ENCODE measurements at regions not wholly inside any gene's neighbourhood (a gene's known extent, or its start where the extent isn't known, plus 50 kb on each side); places are given as distances from the start of the nearest gene placed in this dataset.

GRCh38 chr4:186840771-186841301 is 117.2 kb upstream of the FAT1 start:
- ChIA-PET POLR2A (ENCODE audit: low non-redundant PET) (interaction anchor here (0.6 kb wide), 1 partner anchor 12 kb away, joined by 13 read pairs; no protein-coding TSS in a partner anchor), CTCF (no interaction called here)
- no peak overlapping the region for H3K4me3 ChIP-seq (ENCODE audit: low read depth, low read length, poor library complexity, severe bottlenecking)
- H3K9me3 ChIP-seq (ENCODE audit: low read depth, low read length, poor library complexity, severe bottlenecking) = no peaks in the 10 kb centered on the region
- H3K27ac ChIP-seq (ENCODE audit: low read depth, low read length, poor library complexity, severe bottlenecking) = no peak overlapping the region
- H3K4me1 ChIP-seq (ENCODE audit: insufficient read depth, low read length, poor library complexity, severe bottlenecking) = peaks cover 10% of the 10 kb centered on the region
- BruUV-seq (replicated peaks) = no TSS peak
- H3K27me3 ChIP-seq (replicated peaks; ENCODE audit: insufficient read depth, low read depth, low read length, poor library complexity) = no peaks in the 10 kb centered on the region
- TF ChIP-seq CTCF (conservative IDR thresholded peaks at IDR 0.05; ENCODE audit: low read depth, low read length) = no peak
- TF ChIP-seq EZH2 (IDR thresholded peaks at IDR 0.05; ENCODE audit: borderline replicate concordance, low read depth, low read length, poor library complexity, severe bottlenecking) = no peak
- intact Hi-C loops (cut with micrococcal nuclease; ENCODE audit: unreplicated experiment) = no loop called here
- no peak for DNase-seq (ENCODE audit: low spot score)
- no peaks in the 10 kb centered on the region for H3K36me3 ChIP-seq (ENCODE audit: insufficient read depth, low read length, poor library complexity, severe bottlenecking)

- Histone ChIP-seq H3K9me3 (ENCODE audit: low read depth, low read length, poor library complexity, severe bottlenecking) (no peaks in the 10 kb centered on the region), H3K36me3 (ENCODE audit: insufficient read depth, low read length, poor library complexity, severe bottlenecking) (no peaks in the 10 kb centered on the region), H3K27me3 (replicated peaks; ENCODE audit: insufficient read depth, low read depth, low read length, poor library complexity) (no peaks in the 10 kb centered on the region), H3K4me1 (ENCODE audit: insufficient read depth, low read length, poor library complexity, severe bottlenecking) (peaks cover 10% of the 10 kb centered on the region), H3K4me3 (ENCODE audit: low read depth, low read length, poor library complexity, severe bottlenecking) (peak overlapping the region; percentile 6), H3K27ac (ENCODE audit: low read depth, low read length, poor library complexity, severe bottlenecking) (peak overlapping the region; percentile 26)
- BruUV-seq (replicated peaks) = no TSS peak
- CTCF ChIA-PET = no interaction called here
- POLR2A ChIA-PET (ENCODE audit: low non-redundant PET) = no interaction called here
- DNase-seq (ENCODE audit: low spot score) = peak; percentile 24
- TF ChIP-seq CTCF (conservative IDR thresholded peaks at IDR 0.05; ENCODE audit: low read depth, low read length) (no peak), EZH2 (IDR thresholded peaks at IDR 0.05; ENCODE audit: borderline replicate concordance, low read depth, low read length, poor library complexity, severe bottlenecking) (no peak)
- intact Hi-C loops (cut with micrococcal nuclease; ENCODE audit: unreplicated experiment) = no loop called here
Observed at GRCh38 chr4:186844059-186844681, 120.5 kb upstream of the FAT1 start.

- Histone ChIP-seq H3K27me3 (replicated peaks; ENCODE audit: insufficient read depth, low read depth, low read length, poor library complexity) (no peaks in the 10 kb centered on the region), H3K4me1 (ENCODE audit: insufficient read depth, low read length, poor library complexity, severe bottlenecking) (peaks cover 10% of the 10 kb centered on the region), H3K9me3 (ENCODE audit: low read depth, low read length, poor library complexity, severe bottlenecking) (peaks cover 3% of the 10 kb centered on the region), H3K4me3 (ENCODE audit: low read depth, low read length, poor library complexity, severe bottlenecking) (no peak overlapping the region), H3K27ac (ENCODE audit: low read depth, low read length, poor library complexity, severe bottlenecking) (peak overlapping the region; percentile 9), H3K36me3 (ENCODE audit: insufficient read depth, low read length, poor library complexity, severe bottlenecking) (no peaks in the 10 kb centered on the region)
- intact Hi-C loops (cut with micrococcal nuclease; ENCODE audit: unreplicated experiment) = no loop called here
- ChIA-PET POLR2A (ENCODE audit: low non-redundant PET) (no interaction called here), CTCF (no interaction called here)
- TF ChIP-seq EZH2 (IDR thresholded peaks at IDR 0.05; ENCODE audit: borderline replicate concordance, low read depth, low read length, poor library complexity, severe bottlenecking) (no peak), CTCF (conservative IDR thresholded peaks at IDR 0.05; ENCODE audit: low read depth, low read length) (no peak)
- DNase-seq (ENCODE audit: low spot score) = peak; percentile 34
- no TSS peak for BruUV-seq (replicated peaks)
Observed at GRCh38 chr4:186845137-186845842, 121.6 kb upstream of the FAT1 start.

Measured in A673 (cell line).